H9 (cell line): ENCODE measurements at regions not wholly inside any gene's neighbourhood (a gene's known extent, or its start where the extent isn't known, plus 50 kb on each side); places are given as distances from the start of the nearest gene placed in this dataset.

Source experiments
- DNase-seq: peaks from one replicate; pipeline ENCODE4 v3.0.0-alpha.2; 2017
- H2AFZ ChIP-seq: one replicate; pipeline ENCODE4 v1.6.1; 2013; ENCODE audit warnings: mild to moderate bottlenecking, low read length, control low read depth, moderate library complexity
- H2AK5ac ChIP-seq: 2 replicates; pipeline ENCODE4 v1.6.1; 2013; ENCODE audit warnings: low read length, control low read depth, mixed read lengths; ENCODE audit not compliant: insufficient read length
- H2BK120ac ChIP-seq: one replicate; pipeline ENCODE4 v1.6.1; 2013; ENCODE audit warnings: low read depth, mild to moderate bottlenecking, low read length, control low read depth, inconsistent platforms; ENCODE audit not compliant: poor library complexity, severe bottlenecking
- H2BK12ac ChIP-seq: 2 replicates; pipeline ENCODE4 v1.6.1; 2013; ENCODE audit warnings: low read length, control low read depth, mixed read lengths, low read depth; ENCODE audit not compliant: insufficient read length
- H2BK15ac ChIP-seq: 2 replicates; pipeline ENCODE4 v1.6.1; 2013; ENCODE audit warnings: low read depth, low read length, control low read depth
- H2BK20ac ChIP-seq: one replicate; pipeline ENCODE4 v1.6.1; 2013; ENCODE audit warnings: low read depth, mild to moderate bottlenecking, low read length, control low read depth, inconsistent platforms; ENCODE audit not compliant: poor library complexity, severe bottlenecking
- H2BK5ac ChIP-seq: 2 replicates; pipeline ENCODE4 v1.6.1; 2013; ENCODE audit warnings: low read length, control low read depth, mixed read lengths; ENCODE audit not compliant: insufficient read length
- H3K14ac ChIP-seq: 2 replicates; pipeline ENCODE4 v1.6.1; 2013; ENCODE audit warnings: low read length, control low read depth; ENCODE audit not compliant: insufficient read depth
- H3K18ac ChIP-seq: 2 replicates; pipeline ENCODE4 v1.6.1; 2013; ENCODE audit warnings: low read depth, mild to moderate bottlenecking, mixed read lengths, low read length, control low read depth; ENCODE audit not compliant: insufficient read length
- H3K23ac ChIP-seq: 2 replicates; pipeline ENCODE4 v1.6.1; 2013; ENCODE audit warnings: low read length, control low read depth, mixed read lengths, low read depth; ENCODE audit not compliant: insufficient read length
- H3K23me2 ChIP-seq: 2 replicates; pipeline ENCODE4 v1.6.1; 2013; ENCODE audit warnings: low read depth, mild to moderate bottlenecking, mixed read lengths, low read length, control low read depth; ENCODE audit not compliant: insufficient read length, poor library complexity, severe bottlenecking
- H3K27ac ChIP-seq: 2 replicates; pipeline ENCODE4 v1.5.1; 2013; ENCODE audit warnings: low read length, control low read depth, mixed read lengths, low read depth; ENCODE audit not compliant: insufficient read length
- H3K27me3 ChIP-seq: 2 replicates; pipeline ENCODE4 v1.6.1; 2013; ENCODE audit warnings: low read length, control low read depth, inconsistent platforms; ENCODE audit not compliant: insufficient read depth
- H3K4ac ChIP-seq: 2 replicates; pipeline ENCODE4 v1.6.1; 2013; ENCODE audit warnings: low read depth, mild to moderate bottlenecking, control low read depth, inconsistent platforms, low read length, moderate library complexity
- H3K4me1 ChIP-seq: 2 replicates; pipeline ENCODE4 v1.6.1; 2013; ENCODE audit warnings: low read length, control low read depth, inconsistent platforms; ENCODE audit not compliant: insufficient read depth
- H3K4me2 ChIP-seq: 2 replicates; pipeline ENCODE4 v1.6.1; 2013; ENCODE audit warnings: low read length, control low read depth, mixed read lengths; ENCODE audit not compliant: insufficient read length, insufficient read depth
- H3K56ac ChIP-seq: 2 replicates; pipeline ENCODE4 v1.6.1; 2013; ENCODE audit warnings: low read depth, mild to moderate bottlenecking, mixed read lengths, low read length, control low read depth; ENCODE audit not compliant: insufficient read length
- H3K79me1 ChIP-seq: 2 replicates; pipeline ENCODE4 v1.6.1; 2013; ENCODE audit warnings: low read depth, mild to moderate bottlenecking, moderate library complexity, low read length, control low read depth, inconsistent platforms; ENCODE audit not compliant: insufficient read depth, poor library complexity, severe bottlenecking
- H3K79me2 ChIP-seq: 2 replicates; pipeline ENCODE4 v1.6.1; 2013; ENCODE audit warnings: low read length, control low read depth, inconsistent platforms; ENCODE audit not compliant: insufficient read depth
- H3K9ac ChIP-seq: 2 replicates; pipeline ENCODE4 v1.6.1; 2013; ENCODE audit warnings: low read length, control low read depth, mixed read lengths; ENCODE audit not compliant: insufficient read length; ENCODE audit errors: extremely low read depth
- H3K9me3 ChIP-seq: one replicate; pipeline ENCODE4 v1.6.1; 2013; ENCODE audit warnings: low read depth, low read length, inconsistent platforms; ENCODE audit not compliant: control insufficient read depth
- H3T11ph ChIP-seq: one replicate; pipeline ENCODE4 v1.6.1; 2013; ENCODE audit warnings: mild to moderate bottlenecking, low read length, control low read depth, inconsistent platforms
- H4K20me1 ChIP-seq: one replicate; pipeline ENCODE4 v1.6.1; 2013; ENCODE audit not compliant: control insufficient read depth, insufficient read length, insufficient read depth
- H4K5ac ChIP-seq: 2 replicates; pipeline ENCODE4 v1.6.1; 2013; ENCODE audit warnings: low read depth, mild to moderate bottlenecking, mixed read lengths, low read length, control low read depth; ENCODE audit not compliant: insufficient read length
- H4K8ac ChIP-seq: replicated peaks from 2 replicates; pipeline ENCODE4 v1.6.1; 2013; ENCODE audit warnings: low read length, control low read depth, mixed read lengths, low read depth; ENCODE audit not compliant: insufficient read length
- H4K91ac ChIP-seq: 2 replicates; pipeline ENCODE4 v1.6.1; 2013; ENCODE audit warnings: low read depth, mild to moderate bottlenecking, moderate library complexity, mixed read lengths, low read length, control low read depth; ENCODE audit not compliant: insufficient read length
- H3K27ac Mint-ChIP-seq, 3 experiments: 2 replicates in 2 of 3; 3 replicates in 1 of 3; pipeline ENCODE4 v1.8.0; 2020 to 2021; ENCODE audit warnings: mixed read lengths in 3 of 3, mild to moderate bottlenecking in 1 of 3, moderate library complexity in 1 of 3
- H3K27me3 Mint-ChIP-seq: 2 replicates; pipeline ENCODE4 v1.8.0; 2021; ENCODE audit warnings: low read depth, mild to moderate bottlenecking, moderate library complexity, mixed read lengths
- H3K36me3 Mint-ChIP-seq, 3 experiments: 2 replicates in 2 of 3; 3 replicates in 1 of 3; pipeline ENCODE4 v1.8.0; 2020 to 2021; ENCODE audit warnings: low read depth in 3 of 3, mixed read lengths in 3 of 3; ENCODE audit not compliant: insufficient read depth in 1 of 3
- H3K4me1 Mint-ChIP-seq, 2 experiments: 2 replicates each; pipeline ENCODE4 v1.8.0; 2020; ENCODE audit warnings: mixed read lengths in 2 of 2
- H3K4me3 Mint-ChIP-seq, 2 experiments: 2 replicates in 1 of 2; 3 replicates in 1 of 2; pipeline ENCODE4 v1.8.0; 2020 to 2021; ENCODE audit warnings: mild to moderate bottlenecking in 2 of 2, mixed read lengths in 2 of 2, moderate library complexity in 1 of 2
- H3K9me3 Mint-ChIP-seq, 2 experiments: 2 replicates in 1 of 2; 3 replicates in 1 of 2; pipeline ENCODE4 v1.8.0; 2020; ENCODE audit warnings: mild to moderate bottlenecking in 2 of 2, mixed read lengths in 2 of 2, moderate library complexity in 1 of 2
- WGBS: extraction: QIAGEN DNeasy Blood & Tissue Kit; methylation state at CpG from one replicate; pipeline ENCODE4 v1.1.7; 2013; ENCODE audit warnings: missing lambda C conversion rate, low lambda C conversion rate, mixed read lengths; ENCODE audit not compliant: insufficient read length; ENCODE audit errors: extremely low coverage; 5-methylcytosine and 5-hydroxymethylcytosine counted together
- TF ChIP-seq, protein P1 (sequence below): fragments of 200-600 bp; sonication (generic); conservative IDR thresholded peaks from 3 replicates; pipeline ENCODE4 v1.8.0; 2021; ENCODE audit warnings: antibody characterized with exemption, mild to moderate bottlenecking

DNA sequence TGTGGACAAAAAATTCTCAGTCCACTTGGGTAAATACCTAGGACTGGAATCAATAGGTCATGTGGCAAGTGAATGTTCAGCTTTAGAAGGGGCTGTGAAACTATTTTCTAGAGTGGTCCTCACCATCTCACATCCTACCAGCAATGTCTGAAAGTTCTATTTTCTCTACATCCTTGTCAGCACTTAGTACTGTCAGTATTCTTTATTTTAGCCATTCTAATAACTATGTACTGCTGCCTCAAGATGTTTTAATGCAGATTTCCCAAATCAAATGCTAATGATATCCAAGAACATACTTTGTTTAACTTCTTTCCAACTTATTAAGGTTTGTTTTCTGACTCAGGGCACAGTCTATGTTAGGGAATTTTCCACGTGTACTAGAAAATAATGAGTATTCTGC, 317.0 kb downstream of the BRD1 start:
- no peaks in the 10 kb centered on the region for H3K79me2 ChIP-seq
- no peak overlapping the region for H3K14ac ChIP-seq
- H2BK5ac ChIP-seq, result no peak overlapping the region
- H2BK12ac ChIP-seq, result no peak overlapping the region
- no peak overlapping the region for H2BK20ac ChIP-seq
- TF ChIP-seq, protein P1, sequence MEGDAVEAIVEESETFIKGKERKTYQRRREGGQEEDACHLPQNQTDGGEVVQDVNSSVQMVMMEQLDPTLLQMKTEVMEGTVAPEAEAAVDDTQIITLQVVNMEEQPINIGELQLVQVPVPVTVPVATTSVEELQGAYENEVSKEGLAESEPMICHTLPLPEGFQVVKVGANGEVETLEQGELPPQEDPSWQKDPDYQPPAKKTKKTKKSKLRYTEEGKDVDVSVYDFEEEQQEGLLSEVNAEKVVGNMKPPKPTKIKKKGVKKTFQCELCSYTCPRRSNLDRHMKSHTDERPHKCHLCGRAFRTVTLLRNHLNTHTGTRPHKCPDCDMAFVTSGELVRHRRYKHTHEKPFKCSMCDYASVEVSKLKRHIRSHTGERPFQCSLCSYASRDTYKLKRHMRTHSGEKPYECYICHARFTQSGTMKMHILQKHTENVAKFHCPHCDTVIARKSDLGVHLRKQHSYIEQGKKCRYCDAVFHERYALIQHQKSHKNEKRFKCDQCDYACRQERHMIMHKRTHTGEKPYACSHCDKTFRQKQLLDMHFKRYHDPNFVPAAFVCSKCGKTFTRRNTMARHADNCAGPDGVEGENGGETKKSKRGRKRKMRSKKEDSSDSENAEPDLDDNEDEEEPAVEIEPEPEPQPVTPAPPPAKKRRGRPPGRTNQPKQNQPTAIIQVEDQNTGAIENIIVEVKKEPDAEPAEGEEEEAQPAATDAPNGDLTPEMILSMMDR, result no peak
- H3K56ac ChIP-seq, result no peak overlapping the region
- no peaks in the 10 kb centered on the region for H3K79me1 ChIP-seq
- H3K27ac ChIP-seq, result no peak overlapping the region
- H3K23ac ChIP-seq, result no peak overlapping the region
- no peak overlapping the region for H4K8ac ChIP-seq
- no peak overlapping the region for H3K9ac ChIP-seq
- no peak for DNase-seq
- peaks cover under 1 to 13% (median 5%) of the 10 kb centered on the region in 3 experiments; a peak in 5 of 7 replicates for H3K36me3 Mint-ChIP-seq
- no peak overlapping the region for H3K27ac Mint-ChIP-seq
- no peaks in the 10 kb centered on the region for H3K23me2 ChIP-seq
- no peak overlapping the region for H3K4me3 Mint-ChIP-seq
- H2AFZ ChIP-seq, result no peak overlapping the region
- H3K4me2 ChIP-seq, result no peak overlapping the region
- H3K18ac ChIP-seq, result no peak overlapping the region
- no peak overlapping the region for H2BK120ac ChIP-seq
- H3K4me1 Mint-ChIP-seq, result peaks cover 33 to 35% of the 10 kb centered on the region in 2 experiments
- no peaks in the 10 kb centered on the region for H3K27me3 ChIP-seq
- H3K4me1 ChIP-seq, result peaks cover 5% of the 10 kb centered on the region; the same call in 1 of the 2 replicates
- peaks cover 5% of the 10 kb centered on the region for H3K27me3 Mint-ChIP-seq
- H4K5ac ChIP-seq, result no peak overlapping the region
- no peaks in the 10 kb centered on the region for H4K20me1 ChIP-seq
- peaks cover 13 to 15% of the 10 kb centered on the region in 2 experiments for H3K9me3 Mint-ChIP-seq
- no peak overlapping the region for H3T11ph ChIP-seq
- no peak overlapping the region for H2BK15ac ChIP-seq
- H4K91ac ChIP-seq, result no peak overlapping the region
- no peak overlapping the region for H2AK5ac ChIP-seq
- WGBS, result no CpG with 5 or more reads among the region's 1 CpG
- no peak overlapping the region for H3K4ac ChIP-seq
- no peaks in the 10 kb centered on the region for H3K9me3 ChIP-seq
